Amygdala (tissue), 56 donors: ENCODE measurements at regions not wholly inside any gene's neighbourhood (a gene's known extent, or its start where the extent isn't known, plus 50 kb on each side); places are given as distances from the start of the nearest gene placed in this dataset.

ENCODE experiments used
- DNase-seq, 56 donors: peaks; one replicate each; lab custom pipeline; 2025; lab: John Stamatoyannopoulos, UW

GRCh38 chr2:237150186-237150585 lies 64.5 kb downstream of the COPS8 start:
- no peak for DNase-seq

GRCh38 chr2:237150831-237151375 lies 65.2 kb downstream of the COPS8 start:
- DNase-seq, result no peak

GRCh38 chr2:237152361-237152760 lies 66.7 kb downstream of the COPS8 start:
- DNase-seq, result no peak

GRCh38 chr2:237153181-237153580 lies 67.5 kb downstream of the COPS8 start:
- no peak for DNase-seq

- DNase-seq, result no peak
Measured at GRCh38 chr2:237154082-237154638, 68.5 kb downstream of the COPS8 start.

- DNase-seq, result no peak
Measured at GRCh38 chr2:237154884-237155851, 69.5 kb downstream of the COPS8 start.

GRCh38 chr2:237156031-237156856 lies 70.6 kb downstream of the COPS8 start:
- peak in 1 of 56 donors; percentile 8 for DNase-seq

GRCh38 chr2:237156857-237157779 lies 71.4 kb downstream of the COPS8 start:
- DNase-seq, result no peak

GRCh38 chr2:237157780-237158102 lies 72.1 kb downstream of the COPS8 start:
- no peak for DNase-seq

GRCh38 chr2:237158194-237158593 lies 72.5 kb downstream of the COPS8 start:
- DNase-seq, result no peak

- no peak for DNase-seq
Measured at GRCh38 chr2:237159006-237159911, 73.6 kb downstream of the COPS8 start.

- DNase-seq, result no peak
Measured at GRCh38 chr2:237160271-237160919, 74.7 kb downstream of the COPS8 start.

- DNase-seq, result no peak
Measured at GRCh38 chr2:237161189-237161588, 75.5 kb downstream of the COPS8 start.

GRCh38 chr2:237162959-237163358 lies 77.3 kb downstream of the COPS8 start:
- DNase-seq, result no peak

GRCh38 chr2:237164474-237165042 lies 78.9 kb downstream of the COPS8 start:
- DNase-seq, result no peak

GRCh38 chr2:237165405-237166276 lies 80.0 kb downstream of the COPS8 start:
- DNase-seq, result no peak

- DNase-seq, result no peak
Measured at GRCh38 chr2:237167038-237167437, 81.3 kb downstream of the COPS8 start.
